ENCODE measurements at regions not wholly inside any gene's neighbourhood (a gene's known extent, or its start where the extent isn't known, plus 50 kb on each side); places are given as distances from the start of the nearest gene placed in this dataset.

GRCh38 chr11:37050311-37050710, 452.3 kb upstream of the RAG2 start:
- TF ChIP-seq CTCF (IDR thresholded peaks at IDR 0.05): no peak
- no peak for TF ChIP-seq POLR2A (IDR thresholded peaks at IDR 0.05)

All from uterus (tissue), 2 donors.